Transverse colon (tissue), 4 donors: ENCODE measurements at regions not wholly inside any gene's neighbourhood (a gene's known extent, or its start where the extent isn't known, plus 50 kb on each side); places are given as distances from the start of the nearest gene placed in this dataset.

Source experiments
- DNase-seq: peaks from one replicate; pipeline ENCODE4 v3.0.0-alpha.2; 2019
- H3K27ac ChIP-seq, 4 donors: fragments of 200-600 bp; sonication (generic); 2 replicates each; pipeline ENCODE4 v1.5.1; 2016 to 2018; ENCODE audit warnings: inconsistent platforms in 4 of 4
- H3K27me3 ChIP-seq: fragments of 200-600 bp; sonication (generic); 2 replicates; pipeline ENCODE4 v1.5.1; 2017; ENCODE audit warnings: inconsistent platforms
- H3K36me3 ChIP-seq, 4 donors: fragments of 200-600 bp; sonication (generic); 2 replicates each; pipeline ENCODE4 v1.5.1; 2017 to 2019; ENCODE audit warnings: inconsistent platforms in 4 of 4
- H3K4me1 ChIP-seq, 4 donors: fragments of 200-600 bp; sonication (generic); 2 replicates each; pipeline ENCODE4 v1.5.1; 2017 to 2020; ENCODE audit warnings: inconsistent platforms in 4 of 4
- H3K4me3 ChIP-seq, 4 donors: fragments of 200-600 bp; sonication (generic); 1 replicate in 1 of 4; 2 replicates in 3 of 4; pipeline versions ENCODE4 v1.5.1 to v1.6.1; 2017 to 2019; ENCODE audit warnings: inconsistent platforms in 4 of 4
- H3K9me3 ChIP-seq, 2 donors: fragments of 200-600 bp; sonication (generic); 2 replicates each; pipeline ENCODE4 v1.5.1; 2017 to 2019; ENCODE audit warnings: inconsistent platforms in 2 of 2
- EP300 ChIP-seq: sonication (generic); formaldehyde crosslinking; IDR thresholded peaks from one replicate; pipeline ENCODE4 v1.6.1; 2017; ENCODE audit warnings: antibody characterized with exemption, low read depth
- POLR2A ChIP-seq: fragments of 450-650 bp; IDR thresholded peaks from one replicate; pipeline ENCODE4 v1.6.1; 2016; ENCODE audit warnings: antibody characterized with exemption, mild to moderate bottlenecking, moderate library complexity
- POLR2AphosphoS5 ChIP-seq, 3 donors: sonication (generic); formaldehyde crosslinking; IDR thresholded peaks; one replicate each; pipeline ENCODE4 v1.6.1; 2016; ENCODE audit warnings: antibody characterized with exemption in 3 of 3
- WGBS, 2 donors: methylation state at CpG; one replicate each; pipeline ENCODE4 v1.1.5; 2018; ENCODE audit warnings: low coverage in 1 of 2; 5-methylcytosine and 5-hydroxymethylcytosine counted together
- in situ Hi-C, 4 donors: fragments of 200-750 bp; cut with MboI; loops; one replicate each; pipeline versions ENCODE4 v1.15.0 to v1.15.1; 2017; ENCODE audit warnings: low sequenced_read_pairs in 3 of 4, low pct_ligation_motif_present in 1 of 4, low pct_unique_long_range_greater_than_20kb in 1 of 4
- intact Hi-C: fragments of 100-400 bp; cut with DNase I; formaldehyde crosslinking; loops from one replicate; pipeline ENCODE4 v1.15.1; 2023; ENCODE audit warnings: low total_unique reads
- TF ChIP-seq, protein P1 (sequence below), 5 experiments: fragments of 200-600 bp in 3 of 5; fragments of 450-650 bp in 2 of 5; sonication (generic) in 3 of 5; IDR thresholded peaks; 1 replicate in 2 of 5; 2 replicates in 3 of 5; pipeline ENCODE4 v1.5.1; 2016 to 2017; ENCODE audit warnings: antibody characterized with exemption in 5 of 5, inconsistent platforms in 3 of 5, mild to moderate bottlenecking in 2 of 5, moderate library complexity in 1 of 5

DNA sequence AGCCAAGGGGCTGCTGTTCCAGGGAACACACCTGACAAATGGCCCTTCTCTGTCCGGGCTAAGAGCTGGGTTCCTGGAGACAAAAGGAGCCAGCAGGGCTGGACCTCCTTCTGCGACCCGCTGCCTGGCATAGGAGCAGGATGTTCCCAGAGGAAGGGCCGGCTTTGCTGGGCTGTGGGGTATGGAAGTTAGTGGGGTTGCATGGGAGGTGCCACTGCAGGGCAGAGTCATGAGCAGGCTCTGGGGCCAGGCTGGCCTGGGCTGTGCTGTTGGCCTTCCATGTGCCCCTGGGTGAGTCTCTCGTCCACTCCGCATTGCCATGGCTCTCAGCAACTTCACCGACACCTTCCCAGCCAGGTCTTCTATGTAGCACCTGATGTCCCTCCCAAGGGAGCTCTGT, 507.6 kb downstream of the PTPRU start:
- Histone ChIP-seq H3K27me3 (peaks cover 5% of the 10 kb centered on the region), H3K4me1 (no peaks in the 10 kb centered on the region), H3K4me3 (no peak overlapping the region), H3K9me3 (no peaks in the 10 kb centered on the region), H3K27ac (no peak overlapping the region), H3K36me3 (no peaks in the 10 kb centered on the region)
- in situ Hi-C loops (no loop called here), intact Hi-C loops (no loop called here)
- TF ChIP-seq POLR2AphosphoS5 (IDR thresholded peaks at IDR 0.05) (no peak), POLR2A (no peak), EP300 (no peak)
- TF ChIP-seq, protein P1, sequence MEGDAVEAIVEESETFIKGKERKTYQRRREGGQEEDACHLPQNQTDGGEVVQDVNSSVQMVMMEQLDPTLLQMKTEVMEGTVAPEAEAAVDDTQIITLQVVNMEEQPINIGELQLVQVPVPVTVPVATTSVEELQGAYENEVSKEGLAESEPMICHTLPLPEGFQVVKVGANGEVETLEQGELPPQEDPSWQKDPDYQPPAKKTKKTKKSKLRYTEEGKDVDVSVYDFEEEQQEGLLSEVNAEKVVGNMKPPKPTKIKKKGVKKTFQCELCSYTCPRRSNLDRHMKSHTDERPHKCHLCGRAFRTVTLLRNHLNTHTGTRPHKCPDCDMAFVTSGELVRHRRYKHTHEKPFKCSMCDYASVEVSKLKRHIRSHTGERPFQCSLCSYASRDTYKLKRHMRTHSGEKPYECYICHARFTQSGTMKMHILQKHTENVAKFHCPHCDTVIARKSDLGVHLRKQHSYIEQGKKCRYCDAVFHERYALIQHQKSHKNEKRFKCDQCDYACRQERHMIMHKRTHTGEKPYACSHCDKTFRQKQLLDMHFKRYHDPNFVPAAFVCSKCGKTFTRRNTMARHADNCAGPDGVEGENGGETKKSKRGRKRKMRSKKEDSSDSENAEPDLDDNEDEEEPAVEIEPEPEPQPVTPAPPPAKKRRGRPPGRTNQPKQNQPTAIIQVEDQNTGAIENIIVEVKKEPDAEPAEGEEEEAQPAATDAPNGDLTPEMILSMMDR (IDR thresholded peaks at IDR 0.05): no peak
- no peak for DNase-seq
- WGBS, 2 donors: 72% methylated on average over 7 of the region's 7 CpGs; no CpG with 5 or more reads in 1 of the 2 donors

DNA sequence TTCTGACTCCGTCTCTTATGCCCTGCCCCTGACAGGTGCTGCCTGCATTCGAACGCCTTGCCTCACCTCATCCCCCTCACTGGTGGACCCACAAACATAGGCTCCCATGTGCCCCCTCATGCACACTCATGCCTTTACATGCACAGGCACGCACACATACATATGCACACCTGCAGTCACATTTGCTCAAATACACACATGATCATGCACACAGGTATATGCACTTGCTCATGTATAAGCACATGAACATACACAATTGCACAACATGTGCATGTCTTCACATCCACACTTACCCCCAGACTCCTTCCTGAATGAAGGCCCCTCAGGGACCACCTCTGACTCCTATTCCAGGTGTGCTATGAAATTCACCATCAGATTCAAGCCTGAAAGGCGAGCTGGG, 506.9 kb downstream of the PTPRU start:
- Histone ChIP-seq H3K27ac (no peak overlapping the region), H3K4me1 (no peaks in the 10 kb centered on the region), H3K36me3 (no peaks in the 10 kb centered on the region), H3K27me3 (peaks cover 12% of the 10 kb centered on the region), H3K4me3 (no peak overlapping the region), H3K9me3 (no peaks in the 10 kb centered on the region)
- no peak for DNase-seq
- in situ Hi-C loops: no loop called here
- WGBS, 2 donors: 40 to 58% methylated on average over 1 to 5 of the region's 5 CpGs
- no peak for TF ChIP-seq EP300
- no peak for TF ChIP-seq POLR2AphosphoS5 (IDR thresholded peaks at IDR 0.05)
- no peak for TF ChIP-seq POLR2A
- TF ChIP-seq, protein P1 (IDR thresholded peaks at IDR 0.05): no peak
- intact Hi-C loops: no loop called here

DNA sequence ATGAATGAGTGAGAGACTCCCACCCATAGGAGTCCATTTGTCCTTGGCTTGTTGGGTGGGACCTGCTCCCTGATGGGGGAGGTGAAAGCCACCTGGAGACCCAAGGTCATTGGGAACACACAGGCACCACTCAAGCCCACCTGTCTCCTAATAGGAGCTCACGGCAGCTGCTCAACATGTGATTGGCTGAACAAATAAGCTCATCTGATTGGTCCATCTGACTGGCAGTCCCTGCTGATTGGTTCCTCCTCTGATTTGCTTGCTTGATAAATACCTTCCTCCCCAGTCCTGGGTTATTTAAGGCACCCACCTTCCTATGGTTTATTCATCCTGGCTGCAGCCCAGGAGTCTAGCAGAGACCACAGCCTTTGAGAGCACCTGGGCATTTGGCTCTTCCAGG, 502.9 kb downstream of the PTPRU start:
- intact Hi-C loops: no loop called here
- Histone ChIP-seq H3K4me1 (no peaks in the 10 kb centered on the region), H3K36me3 (no peaks in the 10 kb centered on the region), H3K4me3 (no peak overlapping the region), H3K27ac (no peak overlapping the region), H3K27me3 (peaks cover 17% of the 10 kb centered on the region), H3K9me3 (no peaks in the 10 kb centered on the region)
- TF ChIP-seq POLR2AphosphoS5 (IDR thresholded peaks at IDR 0.05): no peak
- TF ChIP-seq POLR2A: no peak
- TF ChIP-seq, protein P1 (IDR thresholded peaks at IDR 0.05): no peak
- WGBS, 2 donors: 60 to 67% methylated on average over 1 of the region's 1 CpG
- in situ Hi-C loops: no loop called here
- DNase-seq: no peak

DNA sequence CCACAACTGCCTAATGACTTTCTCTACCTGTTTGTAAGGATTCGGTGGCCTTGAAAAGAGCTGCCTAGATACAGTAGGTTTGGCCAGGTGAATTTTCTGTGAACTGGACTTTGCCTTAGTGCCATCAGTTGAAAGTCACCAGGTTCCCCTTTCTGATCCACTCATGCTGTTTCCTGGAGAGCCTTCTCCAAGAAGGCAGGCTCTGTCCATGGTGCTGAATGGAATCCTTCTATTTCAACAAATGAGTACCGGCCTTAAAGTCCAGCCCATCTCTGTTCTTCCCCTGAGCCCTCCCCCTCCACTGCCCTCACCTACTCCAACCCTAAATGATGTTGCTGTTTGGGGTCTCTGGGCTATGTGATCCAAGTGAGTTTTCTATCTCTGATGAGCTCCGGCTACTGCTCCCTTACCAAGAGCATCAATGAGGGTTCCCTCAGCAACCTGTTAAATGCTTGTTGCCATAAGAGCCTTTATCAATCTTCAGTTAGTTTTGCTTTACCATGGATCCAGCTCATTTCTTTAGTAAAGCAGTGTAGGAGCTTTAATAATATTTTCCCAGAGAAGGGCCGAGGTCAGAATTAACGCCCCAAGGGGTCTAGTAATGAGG, 500.4 kb downstream of the PTPRU start:
- in situ Hi-C loops: no loop called here

More for the DNA sequence above, 500.4 kb downstream of the PTPRU start:
- Histone ChIP-seq H3K36me3 (no peaks in the 10 kb centered on the region), H3K9me3 (no peaks in the 10 kb centered on the region), H3K4me1 (no peaks in the 10 kb centered on the region), H3K4me3 (no peak overlapping the region), H3K27ac (no peak overlapping the region), H3K27me3 (peaks cover 17% of the 10 kb centered on the region)
- intact Hi-C loops: no loop called here
- no peak for DNase-seq
- 72 to 100% methylated on average over 2 to 5 of the region's 5 CpGs for WGBS, 2 donors
- TF ChIP-seq, protein P1 (IDR thresholded peaks at IDR 0.05): no peak
- TF ChIP-seq POLR2A: no peak
- TF ChIP-seq EP300: no peak
- TF ChIP-seq POLR2AphosphoS5 (IDR thresholded peaks at IDR 0.05): no peak
